ENCODE measurements at regions not wholly inside any gene's neighbourhood (a gene's known extent, or its start where the extent isn't known, plus 50 kb on each side); places are given as distances from the start of the nearest gene placed in this dataset.

DNA sequence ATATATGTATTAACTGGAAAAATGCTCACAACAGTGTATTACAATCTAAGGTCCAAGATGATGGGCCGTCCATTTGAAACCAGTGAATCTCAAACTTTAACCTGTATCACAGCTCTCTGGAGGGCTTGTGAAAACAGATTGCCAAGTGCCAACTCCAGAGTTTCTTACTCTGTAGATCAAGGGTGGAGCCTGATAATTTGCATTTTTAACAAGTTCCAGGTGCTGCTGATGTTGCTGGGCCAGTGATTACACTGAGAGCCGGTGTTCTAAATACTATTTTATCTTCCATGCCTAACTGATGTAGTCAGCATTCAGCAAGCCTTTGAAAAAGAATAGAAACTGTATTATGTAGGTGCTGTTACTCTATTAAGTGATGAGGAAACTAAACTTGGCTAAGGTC, 269.9 kb upstream of the FERD3L start:
- TF ChIP-seq, protein P1, sequence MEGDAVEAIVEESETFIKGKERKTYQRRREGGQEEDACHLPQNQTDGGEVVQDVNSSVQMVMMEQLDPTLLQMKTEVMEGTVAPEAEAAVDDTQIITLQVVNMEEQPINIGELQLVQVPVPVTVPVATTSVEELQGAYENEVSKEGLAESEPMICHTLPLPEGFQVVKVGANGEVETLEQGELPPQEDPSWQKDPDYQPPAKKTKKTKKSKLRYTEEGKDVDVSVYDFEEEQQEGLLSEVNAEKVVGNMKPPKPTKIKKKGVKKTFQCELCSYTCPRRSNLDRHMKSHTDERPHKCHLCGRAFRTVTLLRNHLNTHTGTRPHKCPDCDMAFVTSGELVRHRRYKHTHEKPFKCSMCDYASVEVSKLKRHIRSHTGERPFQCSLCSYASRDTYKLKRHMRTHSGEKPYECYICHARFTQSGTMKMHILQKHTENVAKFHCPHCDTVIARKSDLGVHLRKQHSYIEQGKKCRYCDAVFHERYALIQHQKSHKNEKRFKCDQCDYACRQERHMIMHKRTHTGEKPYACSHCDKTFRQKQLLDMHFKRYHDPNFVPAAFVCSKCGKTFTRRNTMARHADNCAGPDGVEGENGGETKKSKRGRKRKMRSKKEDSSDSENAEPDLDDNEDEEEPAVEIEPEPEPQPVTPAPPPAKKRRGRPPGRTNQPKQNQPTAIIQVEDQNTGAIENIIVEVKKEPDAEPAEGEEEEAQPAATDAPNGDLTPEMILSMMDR (conservative IDR thresholded peaks at IDR 0.05; ENCODE audit: low read depth, low read length): no peak
- TF ChIP-seq EZH2 (IDR thresholded peaks at IDR 0.05; ENCODE audit: low read length, unreplicated experiment) (no peak), EZH2phosphoT487 (IDR thresholded peaks at IDR 0.05; ENCODE audit: borderline replicate concordance, low read length) (no peak)

Measured in PC-3 (cell line).